Progenitor cell of endocrine pancreas (in vitro differentiated cells): ENCODE measurements at regions not wholly inside any gene's neighbourhood (a gene's known extent, or its start where the extent isn't known, plus 50 kb on each side); places are given as distances from the start of the nearest gene placed in this dataset.

Source experiments
- DNase-seq: peaks from one replicate; pipeline ENCODE4 v3.0.0; 2021; ENCODE audit warnings: low spot score; ENCODE audit not compliant: unreplicated experiment
- H3K27ac Mint-ChIP-seq: 2 replicates; pipeline ENCODE4 v1.8.0; 2021; ENCODE audit warnings: mild to moderate bottlenecking, moderate library complexity, mixed read lengths
- H3K27me3 Mint-ChIP-seq: 2 replicates; pipeline ENCODE4 v1.8.0; 2021; ENCODE audit warnings: mixed read lengths
- H3K36me3 Mint-ChIP-seq: 2 replicates; pipeline ENCODE4 v1.8.0; 2022; ENCODE audit warnings: mixed read lengths; ENCODE audit not compliant: insufficient read depth
- H3K4me1 Mint-ChIP-seq: 2 replicates; pipeline ENCODE4 v1.8.0; 2021; ENCODE audit warnings: low read depth, mixed read lengths
- H3K4me3 Mint-ChIP-seq: 2 replicates; pipeline ENCODE4 v1.8.0; 2021; ENCODE audit warnings: low read depth, mild to moderate bottlenecking, moderate library complexity, mixed read lengths
- H3K9me3 Mint-ChIP-seq: 2 replicates; pipeline ENCODE4 v1.8.0; 2021; ENCODE audit warnings: low read depth, mixed read lengths
- CTCF ChIP-seq: fragments of 200-600 bp; sonication (generic); IDR thresholded peaks from one replicate; pipeline ENCODE4 v1.5.0; 2021; ENCODE audit warnings: antibody characterized with exemption, mild to moderate bottlenecking; ENCODE audit not compliant: unreplicated experiment

- no peaks in the 10 kb centered on the region for H3K36me3 Mint-ChIP-seq
- no peak overlapping the region for H3K4me3 Mint-ChIP-seq
- no peak for TF ChIP-seq CTCF
- DNase-seq: no peak
- peaks cover 21% of the 10 kb centered on the region for H3K9me3 Mint-ChIP-seq
- H3K27me3 Mint-ChIP-seq: no peaks in the 10 kb centered on the region
- H3K4me1 Mint-ChIP-seq: no peaks in the 10 kb centered on the region
- no peak overlapping the region for H3K27ac Mint-ChIP-seq
Observed at GRCh38 chr5:8940934-8941333, 604.9 kb downstream of the SEMA5A start.

DNA sequence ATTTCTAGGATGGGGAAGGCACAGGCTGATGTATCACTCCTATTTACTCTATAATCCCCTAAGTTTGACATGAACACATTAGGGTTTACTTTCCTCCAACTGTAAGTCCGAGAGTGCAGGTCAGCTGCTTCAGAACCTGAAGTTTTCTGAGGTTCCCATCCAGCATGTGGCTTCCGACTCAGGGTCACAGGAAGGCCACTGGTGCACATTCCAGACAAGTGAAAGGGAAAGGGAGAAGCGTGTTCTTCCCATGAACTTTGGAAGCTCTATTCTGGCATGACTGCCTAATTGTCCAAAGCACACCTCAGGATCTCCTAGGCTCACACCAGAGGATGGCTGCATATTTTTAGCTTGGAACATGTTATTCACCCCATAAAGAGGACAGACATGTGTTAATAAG is 602.6 kb downstream of the SEMA5A start:
- H3K27me3 Mint-ChIP-seq: no peaks in the 10 kb centered on the region
- peaks cover 21% of the 10 kb centered on the region for H3K9me3 Mint-ChIP-seq
- H3K27ac Mint-ChIP-seq: no peak overlapping the region
- no peak for TF ChIP-seq CTCF
- H3K4me3 Mint-ChIP-seq: no peak overlapping the region
- no peaks in the 10 kb centered on the region for H3K36me3 Mint-ChIP-seq
- H3K4me1 Mint-ChIP-seq: no peaks in the 10 kb centered on the region
- DNase-seq: no peak

DNA sequence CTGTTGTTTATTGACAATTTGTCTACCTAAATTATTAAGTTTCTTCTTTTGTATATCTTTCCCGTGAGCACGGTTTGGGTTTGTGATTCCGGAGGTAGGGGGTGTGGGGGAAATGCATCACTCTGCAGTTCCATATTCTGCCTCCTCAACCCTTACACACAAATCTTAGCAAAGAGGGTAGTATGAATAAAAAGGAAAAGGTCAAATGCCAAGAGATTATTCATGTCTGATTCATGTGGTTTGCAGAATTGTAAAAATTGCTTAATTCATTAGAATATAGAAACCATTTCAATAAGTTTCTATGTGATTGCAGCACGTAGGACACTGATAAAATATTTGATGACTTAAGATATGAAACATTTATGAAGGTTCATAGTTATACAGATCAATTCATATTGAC is 601.9 kb downstream of the SEMA5A start:
- no peak overlapping the region for H3K27ac Mint-ChIP-seq
- H3K9me3 Mint-ChIP-seq: peaks cover 21% of the 10 kb centered on the region
- no peaks in the 10 kb centered on the region for H3K36me3 Mint-ChIP-seq
- no peaks in the 10 kb centered on the region for H3K27me3 Mint-ChIP-seq
- TF ChIP-seq CTCF: no peak
- H3K4me1 Mint-ChIP-seq: no peaks in the 10 kb centered on the region
- no peak overlapping the region for H3K4me3 Mint-ChIP-seq
- no peak for DNase-seq

- no peak for TF ChIP-seq CTCF
- Mint-ChIP-seq H3K27me3 (no peaks in the 10 kb centered on the region), H3K27ac (no peak overlapping the region), H3K9me3 (peaks cover 7% of the 10 kb centered on the region), H3K4me1 (peaks cover 3% of the 10 kb centered on the region), H3K4me3 (no peak overlapping the region), H3K36me3 (no peaks in the 10 kb centered on the region)
- no peak for DNase-seq
Observed at GRCh38 chr5:8945972-8946371, 599.9 kb downstream of the SEMA5A start.

DNA sequence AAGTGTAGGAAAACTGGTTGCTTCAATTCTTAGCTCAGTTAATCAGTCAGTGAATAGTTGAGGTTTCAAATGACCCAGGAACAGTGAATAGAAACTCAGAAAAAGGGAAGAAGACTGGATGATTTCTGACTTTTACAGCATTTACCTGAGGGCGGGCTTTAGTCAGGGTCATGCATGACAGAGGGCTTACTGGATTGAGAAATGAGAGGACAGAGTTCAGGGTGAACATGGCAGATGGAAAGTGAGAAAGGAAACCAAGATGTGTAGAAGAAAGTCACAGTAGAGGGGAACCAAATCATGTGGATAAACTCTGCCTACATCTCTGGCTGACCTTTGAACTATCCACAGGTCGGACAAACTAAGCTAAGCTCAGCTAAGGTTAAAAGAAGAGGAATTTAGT is 596.0 kb downstream of the SEMA5A start:
- H3K4me3 Mint-ChIP-seq: no peak overlapping the region
- no peak for DNase-seq
- H3K4me1 Mint-ChIP-seq: peaks cover 6% of the 10 kb centered on the region
- no peaks in the 10 kb centered on the region for H3K27me3 Mint-ChIP-seq
- no peak for TF ChIP-seq CTCF
- H3K36me3 Mint-ChIP-seq: no peaks in the 10 kb centered on the region
- no peaks in the 10 kb centered on the region for H3K9me3 Mint-ChIP-seq
- H3K27ac Mint-ChIP-seq: no peak overlapping the region
